ENCODE measurements at regions not wholly inside any gene's neighbourhood (a gene's known extent, or its start where the extent isn't known, plus 50 kb on each side); places are given as distances from the start of the nearest gene placed in this dataset.

DNA sequence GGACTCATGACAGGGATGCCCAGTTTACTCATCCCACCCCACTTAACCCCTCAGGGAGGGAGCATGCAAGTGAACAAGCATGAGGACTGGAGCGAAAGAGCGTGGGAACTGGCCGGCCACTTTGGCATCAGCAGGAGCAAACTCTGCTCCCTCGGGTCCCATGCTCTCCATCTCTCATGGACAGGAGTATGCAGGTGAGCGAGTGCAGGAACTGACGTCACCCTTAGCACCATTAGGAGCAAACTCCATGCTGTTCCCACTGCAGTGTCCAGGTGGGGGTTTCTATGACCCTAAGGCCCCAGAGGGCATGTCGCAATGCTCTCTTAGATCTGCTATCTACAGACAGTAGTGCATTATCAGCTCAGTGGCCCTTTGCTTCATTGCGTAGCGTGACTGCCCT, 821.8 kb upstream of the LRFN5 start:
- H3K4me1 ChIP-seq (ENCODE audit: low read depth), result no peaks in the 10 kb centered on the region
- intact Hi-C loops (cut with DNase I, micrococcal nuclease), result no loop called here
- ATAC-seq, result no peak
- DNase-seq, result no peak
- TF ChIP-seq, protein P1, sequence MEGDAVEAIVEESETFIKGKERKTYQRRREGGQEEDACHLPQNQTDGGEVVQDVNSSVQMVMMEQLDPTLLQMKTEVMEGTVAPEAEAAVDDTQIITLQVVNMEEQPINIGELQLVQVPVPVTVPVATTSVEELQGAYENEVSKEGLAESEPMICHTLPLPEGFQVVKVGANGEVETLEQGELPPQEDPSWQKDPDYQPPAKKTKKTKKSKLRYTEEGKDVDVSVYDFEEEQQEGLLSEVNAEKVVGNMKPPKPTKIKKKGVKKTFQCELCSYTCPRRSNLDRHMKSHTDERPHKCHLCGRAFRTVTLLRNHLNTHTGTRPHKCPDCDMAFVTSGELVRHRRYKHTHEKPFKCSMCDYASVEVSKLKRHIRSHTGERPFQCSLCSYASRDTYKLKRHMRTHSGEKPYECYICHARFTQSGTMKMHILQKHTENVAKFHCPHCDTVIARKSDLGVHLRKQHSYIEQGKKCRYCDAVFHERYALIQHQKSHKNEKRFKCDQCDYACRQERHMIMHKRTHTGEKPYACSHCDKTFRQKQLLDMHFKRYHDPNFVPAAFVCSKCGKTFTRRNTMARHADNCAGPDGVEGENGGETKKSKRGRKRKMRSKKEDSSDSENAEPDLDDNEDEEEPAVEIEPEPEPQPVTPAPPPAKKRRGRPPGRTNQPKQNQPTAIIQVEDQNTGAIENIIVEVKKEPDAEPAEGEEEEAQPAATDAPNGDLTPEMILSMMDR (IDR thresholded peaks at IDR 0.05), result no peak
- H3K9me3 ChIP-seq, result peaks cover 36% of the 10 kb centered on the region
- H3K4me3 ChIP-seq, result no peak overlapping the region
- no peaks in the 10 kb centered on the region for H3K36me3 ChIP-seq (ENCODE audit: low read depth)

DNA sequence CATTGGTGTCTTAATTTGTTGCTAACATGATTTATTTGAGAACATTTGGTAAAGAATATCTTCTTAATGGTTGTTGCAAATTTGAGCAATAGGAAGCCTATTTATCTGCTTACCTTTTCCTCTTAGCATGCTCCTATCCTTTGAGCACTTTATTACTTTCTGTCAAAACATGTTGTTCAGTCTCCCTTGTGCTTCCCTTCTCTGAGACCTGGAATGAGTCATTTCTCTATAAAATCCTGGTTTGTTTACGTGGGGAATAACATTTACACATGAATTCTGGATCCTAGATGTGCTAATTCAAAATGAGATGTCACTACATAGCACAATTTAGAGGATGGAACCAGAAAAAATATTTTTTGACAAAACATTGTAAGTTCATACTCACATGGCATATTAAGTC, 844.0 kb upstream of the LRFN5 start:
- DNase-seq, result no peak
- intact Hi-C loops (cut with DNase I, micrococcal nuclease), result no loop called here
- Histone ChIP-seq H3K4me3 (no peak overlapping the region), H3K4me1 (ENCODE audit: low read depth) (no peaks in the 10 kb centered on the region), H3K36me3 (ENCODE audit: low read depth) (no peaks in the 10 kb centered on the region), H3K9me3 (peaks cover 25% of the 10 kb centered on the region)
- TF ChIP-seq, protein P1 (IDR thresholded peaks at IDR 0.05), result no peak
- no peak for ATAC-seq

DNA sequence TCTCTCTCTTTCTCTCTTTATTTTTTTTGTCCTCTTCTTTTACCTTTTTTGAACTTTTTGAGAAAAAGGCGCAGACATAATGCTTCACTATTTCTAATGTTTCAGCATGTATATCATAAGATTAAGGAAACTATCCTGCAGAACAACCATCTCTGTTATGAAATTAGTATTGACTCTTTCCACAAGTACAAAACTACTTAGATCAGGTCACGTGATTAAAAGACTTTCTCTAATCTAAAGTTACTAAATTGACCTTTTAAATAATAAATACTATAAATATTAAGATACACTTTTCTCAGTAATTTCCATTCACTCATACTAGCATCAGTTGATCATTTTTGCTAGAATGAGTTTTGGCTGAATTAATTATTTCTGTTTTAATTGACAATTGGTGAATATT, 844.5 kb upstream of the LRFN5 start:
- intact Hi-C loops (cut with DNase I, micrococcal nuclease), result no loop called here
- TF ChIP-seq, protein P1 (IDR thresholded peaks at IDR 0.05), result no peak
- ATAC-seq (no peak), DNase-seq (no peak)
- Histone ChIP-seq H3K36me3 (ENCODE audit: low read depth) (no peaks in the 10 kb centered on the region), H3K4me3 (no peak overlapping the region), H3K9me3 (peaks cover 21% of the 10 kb centered on the region), H3K4me1 (ENCODE audit: low read depth) (no peaks in the 10 kb centered on the region)

DNA sequence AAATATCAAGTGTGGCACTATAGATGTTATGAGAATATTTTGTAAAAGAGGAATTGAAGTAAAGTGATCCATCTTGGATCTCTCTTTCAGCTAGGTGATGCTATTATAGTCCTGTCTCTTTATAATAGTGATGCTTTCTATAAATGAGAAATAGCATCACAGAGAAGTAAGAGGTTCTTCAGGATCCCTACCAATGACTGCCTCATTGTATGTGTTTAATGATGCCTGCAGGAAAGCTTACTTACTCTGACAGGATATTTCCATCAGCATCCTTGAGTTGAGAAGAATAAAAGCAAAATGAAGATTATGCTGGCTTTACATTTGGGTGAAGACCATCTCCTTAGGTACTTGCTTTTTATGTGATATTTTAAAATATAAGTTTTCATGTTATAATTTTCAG, 846.0 kb upstream of the LRFN5 start:
- peaks cover 22% of the 10 kb centered on the region for H3K9me3 ChIP-seq
- intact Hi-C loops (cut with DNase I, micrococcal nuclease), result no loop called here
- TF ChIP-seq, protein P1 (IDR thresholded peaks at IDR 0.05), result no peak
- no peak for DNase-seq
- ATAC-seq, result no peak
- no peaks in the 10 kb centered on the region for H3K4me1 ChIP-seq (ENCODE audit: low read depth)
- no peak overlapping the region for H3K4me3 ChIP-seq
- H3K36me3 ChIP-seq (ENCODE audit: low read depth), result no peaks in the 10 kb centered on the region

DNA sequence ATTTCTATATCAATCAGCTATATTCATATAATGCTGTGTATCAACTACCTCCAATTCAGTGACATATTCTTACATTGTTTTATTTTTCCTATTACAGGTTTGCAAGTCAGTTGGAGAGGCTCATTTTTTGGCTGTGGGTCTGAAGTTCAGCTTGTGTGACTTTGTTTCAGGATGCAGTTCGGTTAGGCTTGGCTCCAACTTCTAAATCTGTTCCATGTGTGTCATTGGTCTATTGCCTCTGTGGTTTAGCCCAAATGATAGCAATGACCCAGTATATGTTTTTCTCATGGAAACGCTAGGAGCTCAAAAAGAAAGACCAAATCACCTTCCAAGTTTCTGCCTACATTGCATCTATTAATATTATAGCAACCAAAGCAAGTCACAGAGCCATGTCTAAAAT, 848.6 kb upstream of the LRFN5 start:
- no peaks in the 10 kb centered on the region for H3K36me3 ChIP-seq (ENCODE audit: low read depth)
- peaks cover 33% of the 10 kb centered on the region for H3K9me3 ChIP-seq
- no peak overlapping the region for H3K4me3 ChIP-seq
- DNase-seq (no peak), ATAC-seq (no peak)
- H3K4me1 ChIP-seq (ENCODE audit: low read depth), result no peaks in the 10 kb centered on the region
- TF ChIP-seq, protein P1 (IDR thresholded peaks at IDR 0.05), result no peak
- intact Hi-C loops (cut with DNase I, micrococcal nuclease), result no loop called here

DNA sequence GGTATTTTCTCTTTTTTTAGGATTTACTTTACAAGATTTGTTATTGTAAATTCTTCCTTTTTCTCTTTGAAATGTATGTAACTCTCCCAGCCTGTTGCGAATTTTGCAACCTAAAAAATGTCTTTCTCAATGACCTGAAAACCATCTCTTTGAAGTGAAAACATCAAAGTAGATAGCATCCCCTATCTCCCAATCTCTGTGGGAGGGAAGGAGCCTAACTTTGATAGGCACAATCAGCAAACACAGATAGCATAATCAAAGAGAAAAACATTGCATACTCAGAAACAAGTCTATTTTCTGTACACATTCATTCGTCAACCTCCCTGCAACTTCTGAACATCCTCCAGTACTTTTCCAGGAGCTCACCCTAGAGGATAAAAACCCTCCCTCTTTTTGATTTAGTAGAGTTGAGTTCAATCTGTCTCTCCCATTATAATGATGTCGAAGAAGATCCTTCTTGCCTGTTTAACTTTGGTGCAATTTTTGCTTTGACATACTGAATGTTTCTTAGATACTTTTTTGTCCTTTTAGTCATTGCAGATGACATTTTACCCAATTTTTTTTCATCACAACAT, 849.2 kb upstream of the LRFN5 start:
- DNase-seq (no peak), ATAC-seq (no peak)
- H3K4me3 ChIP-seq, result no peak overlapping the region
- H3K9me3 ChIP-seq, result peaks cover 33% of the 10 kb centered on the region
- H3K36me3 ChIP-seq (ENCODE audit: low read depth), result no peaks in the 10 kb centered on the region
- H3K4me1 ChIP-seq (ENCODE audit: low read depth), result no peaks in the 10 kb centered on the region
- TF ChIP-seq, protein P1 (IDR thresholded peaks at IDR 0.05), result no peak
- intact Hi-C loops (cut with DNase I, micrococcal nuclease), result no loop called here
